ENCODE measurements at regions not wholly inside any gene's neighbourhood (a gene's known extent, or its start where the extent isn't known, plus 50 kb on each side); places are given as distances from the start of the nearest gene placed in this dataset.
A peak's percentile ranks its signal among the peaks of the same experiment; 100 is the strongest.

DNA sequence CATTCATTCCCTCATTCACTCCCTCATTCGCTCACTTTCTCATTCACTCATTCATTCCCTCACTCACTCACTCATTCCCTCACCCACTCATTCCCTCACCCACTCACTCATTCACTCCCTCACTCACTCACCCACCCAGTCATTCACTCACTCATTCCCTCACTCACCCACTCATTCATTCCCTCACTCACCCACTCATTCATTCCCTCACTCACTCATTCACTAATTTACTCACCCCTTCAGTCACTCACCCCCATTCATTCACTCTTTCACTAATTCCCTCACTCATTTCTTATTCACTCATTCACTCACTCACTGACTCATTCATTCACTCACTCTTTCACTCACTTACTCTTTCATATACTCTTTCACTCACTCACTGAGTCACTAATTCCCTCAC, 303.1 kb downstream of the C16orf95 start:
- Histone ChIP-seq H3K4me3 (no peak overlapping the region), H3K9me3 (no peaks in the 10 kb centered on the region), H3K4me1 (peaks cover 3% of the 10 kb centered on the region; the same call in 1 of the 3 replicates), H3K4me2 (no peak overlapping the region), H3K27ac (no peak overlapping the region)
- POLR2A ChIA-PET, result no interaction called here
- DNase-seq (ENCODE audit: low read depth in 1 of 2, low spot score in 1 of 2) (no peak), ATAC-seq (no peak), FAIRE-seq (no peak)
- 86% methylated on average over 1 of the region's 1 CpG for WGBS (ENCODE audit: missing lambda C conversion rate)
- TF ChIP-seq, protein P1, sequence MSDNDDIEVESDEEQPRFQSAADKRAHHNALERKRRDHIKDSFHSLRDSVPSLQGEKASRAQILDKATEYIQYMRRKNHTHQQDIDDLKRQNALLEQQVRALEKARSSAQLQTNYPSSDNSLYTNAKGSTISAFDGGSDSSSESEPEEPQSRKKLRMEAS (IDR thresholded peaks at IDR 0.05), result no peak
- CTCF ChIA-PET, result no interaction called here

DNA sequence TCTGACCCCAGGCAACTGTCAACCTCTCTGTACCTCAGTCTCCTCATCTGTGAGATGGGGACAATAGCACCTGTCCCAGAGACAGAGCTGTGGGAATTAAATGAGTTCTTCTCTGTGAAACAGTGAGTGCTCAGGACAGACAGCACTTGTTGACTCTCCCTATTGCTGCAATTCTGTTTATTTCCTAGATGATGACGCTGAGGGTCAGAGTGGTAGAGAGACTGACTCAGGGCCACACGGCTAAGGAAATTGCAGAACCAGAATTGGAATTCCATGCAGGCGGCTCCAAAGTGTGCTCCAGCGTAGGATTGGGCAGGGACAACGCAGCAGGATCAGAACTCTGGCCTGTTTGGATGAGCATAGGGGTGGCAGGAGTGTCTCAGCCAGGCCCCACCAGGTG, 302.2 kb downstream of the C16orf95 start:
- Histone ChIP-seq H3K4me2 (no peak overlapping the region), H3K27ac (no peak overlapping the region), H3K4me3 (no peak overlapping the region), H3K9me3 (no peaks in the 10 kb centered on the region), H3K4me1 (peaks cover 3% of the 10 kb centered on the region; the same call in 1 of the 3 replicates)
- FAIRE-seq (no peak), DNase-seq (ENCODE audit: low read depth in 1 of 2, low spot score in 1 of 2) (no peak), ATAC-seq (no peak)
- TF ChIP-seq HDAC2 (IDR thresholded peaks at IDR 0.05), result no peak
- TF ChIP-seq, protein P1 (IDR thresholded peaks at IDR 0.05), result no peak
- TF ChIP-seq MAFK (IDR thresholded peaks at IDR 0.05; ENCODE audit: partially characterized antibody), result no peak
- TF ChIP-seq SMC3 (IDR thresholded peaks at IDR 0.05), result no peak
- TF ChIP-seq, protein P2, sequence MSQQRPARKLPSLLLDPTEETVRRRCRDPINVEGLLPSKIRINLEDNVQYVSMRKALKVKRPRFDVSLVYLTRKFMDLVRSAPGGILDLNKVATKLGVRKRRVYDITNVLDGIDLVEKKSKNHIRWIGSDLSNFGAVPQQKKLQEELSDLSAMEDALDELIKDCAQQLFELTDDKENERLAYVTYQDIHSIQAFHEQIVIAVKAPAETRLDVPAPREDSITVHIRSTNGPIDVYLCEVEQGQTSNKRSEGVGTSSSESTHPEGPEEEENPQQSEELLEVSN (IDR thresholded peaks at IDR 0.05; ENCODE audit: borderline replicate concordance, low read depth), result no peak
- no peak for TF ChIP-seq HOXB13 (CRISPR knock-in tag; IDR thresholded peaks at IDR 0.05; ENCODE audit: low read depth)
- TF ChIP-seq ESRRA (IDR thresholded peaks at IDR 0.05; ENCODE audit: borderline replicate concordance, low read length), result no peak
- no peak for TF ChIP-seq EHMT2 (IDR thresholded peaks at IDR 0.05; ENCODE audit: low read depth)
- TF ChIP-seq, protein P3, sequence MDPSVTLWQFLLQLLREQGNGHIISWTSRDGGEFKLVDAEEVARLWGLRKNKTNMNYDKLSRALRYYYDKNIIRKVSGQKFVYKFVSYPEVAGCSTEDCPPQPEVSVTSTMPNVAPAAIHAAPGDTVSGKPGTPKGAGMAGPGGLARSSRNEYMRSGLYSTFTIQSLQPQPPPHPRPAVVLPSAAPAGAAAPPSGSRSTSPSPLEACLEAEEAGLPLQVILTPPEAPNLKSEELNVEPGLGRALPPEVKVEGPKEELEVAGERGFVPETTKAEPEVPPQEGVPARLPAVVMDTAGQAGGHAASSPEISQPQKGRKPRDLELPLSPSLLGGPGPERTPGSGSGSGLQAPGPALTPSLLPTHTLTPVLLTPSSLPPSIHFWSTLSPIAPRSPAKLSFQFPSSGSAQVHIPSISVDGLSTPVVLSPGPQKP (IDR thresholded peaks at IDR 0.05; ENCODE audit: low read depth, low read length), result no peak
- no peak for TF ChIP-seq SREBF2 (IDR thresholded peaks at IDR 0.05)
- TF ChIP-seq ZC3H11A (IDR thresholded peaks at IDR 0.05), result no peak
- TF ChIP-seq, protein P4, sequence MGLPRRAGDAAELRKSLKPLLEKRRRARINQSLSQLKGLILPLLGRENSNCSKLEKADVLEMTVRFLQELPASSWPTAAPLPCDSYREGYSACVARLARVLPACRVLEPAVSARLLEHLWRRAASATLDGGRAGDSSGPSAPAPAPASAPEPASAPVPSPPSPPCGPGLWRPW (IDR thresholded peaks at IDR 0.05), result no peak
- no peak for TF ChIP-seq HOXA7 (CRISPR knock-in tag; IDR thresholded peaks at IDR 0.05)
- TF ChIP-seq FOXS1 (CRISPR knock-in tag; IDR thresholded peaks at IDR 0.05), result no peak
- no peak for TF ChIP-seq ZNF302 (CRISPR knock-in tag; IDR thresholded peaks at IDR 0.05)
- TF ChIP-seq, protein P5, sequence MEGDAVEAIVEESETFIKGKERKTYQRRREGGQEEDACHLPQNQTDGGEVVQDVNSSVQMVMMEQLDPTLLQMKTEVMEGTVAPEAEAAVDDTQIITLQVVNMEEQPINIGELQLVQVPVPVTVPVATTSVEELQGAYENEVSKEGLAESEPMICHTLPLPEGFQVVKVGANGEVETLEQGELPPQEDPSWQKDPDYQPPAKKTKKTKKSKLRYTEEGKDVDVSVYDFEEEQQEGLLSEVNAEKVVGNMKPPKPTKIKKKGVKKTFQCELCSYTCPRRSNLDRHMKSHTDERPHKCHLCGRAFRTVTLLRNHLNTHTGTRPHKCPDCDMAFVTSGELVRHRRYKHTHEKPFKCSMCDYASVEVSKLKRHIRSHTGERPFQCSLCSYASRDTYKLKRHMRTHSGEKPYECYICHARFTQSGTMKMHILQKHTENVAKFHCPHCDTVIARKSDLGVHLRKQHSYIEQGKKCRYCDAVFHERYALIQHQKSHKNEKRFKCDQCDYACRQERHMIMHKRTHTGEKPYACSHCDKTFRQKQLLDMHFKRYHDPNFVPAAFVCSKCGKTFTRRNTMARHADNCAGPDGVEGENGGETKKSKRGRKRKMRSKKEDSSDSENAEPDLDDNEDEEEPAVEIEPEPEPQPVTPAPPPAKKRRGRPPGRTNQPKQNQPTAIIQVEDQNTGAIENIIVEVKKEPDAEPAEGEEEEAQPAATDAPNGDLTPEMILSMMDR (IDR thresholded peaks at IDR 0.05), result no peak
- POLR2A ChIA-PET, result no interaction called here
- 85% methylated on average over 5 of the region's 5 CpGs for WGBS (ENCODE audit: missing lambda C conversion rate)
- CTCF ChIA-PET, result no interaction called here

DNA sequence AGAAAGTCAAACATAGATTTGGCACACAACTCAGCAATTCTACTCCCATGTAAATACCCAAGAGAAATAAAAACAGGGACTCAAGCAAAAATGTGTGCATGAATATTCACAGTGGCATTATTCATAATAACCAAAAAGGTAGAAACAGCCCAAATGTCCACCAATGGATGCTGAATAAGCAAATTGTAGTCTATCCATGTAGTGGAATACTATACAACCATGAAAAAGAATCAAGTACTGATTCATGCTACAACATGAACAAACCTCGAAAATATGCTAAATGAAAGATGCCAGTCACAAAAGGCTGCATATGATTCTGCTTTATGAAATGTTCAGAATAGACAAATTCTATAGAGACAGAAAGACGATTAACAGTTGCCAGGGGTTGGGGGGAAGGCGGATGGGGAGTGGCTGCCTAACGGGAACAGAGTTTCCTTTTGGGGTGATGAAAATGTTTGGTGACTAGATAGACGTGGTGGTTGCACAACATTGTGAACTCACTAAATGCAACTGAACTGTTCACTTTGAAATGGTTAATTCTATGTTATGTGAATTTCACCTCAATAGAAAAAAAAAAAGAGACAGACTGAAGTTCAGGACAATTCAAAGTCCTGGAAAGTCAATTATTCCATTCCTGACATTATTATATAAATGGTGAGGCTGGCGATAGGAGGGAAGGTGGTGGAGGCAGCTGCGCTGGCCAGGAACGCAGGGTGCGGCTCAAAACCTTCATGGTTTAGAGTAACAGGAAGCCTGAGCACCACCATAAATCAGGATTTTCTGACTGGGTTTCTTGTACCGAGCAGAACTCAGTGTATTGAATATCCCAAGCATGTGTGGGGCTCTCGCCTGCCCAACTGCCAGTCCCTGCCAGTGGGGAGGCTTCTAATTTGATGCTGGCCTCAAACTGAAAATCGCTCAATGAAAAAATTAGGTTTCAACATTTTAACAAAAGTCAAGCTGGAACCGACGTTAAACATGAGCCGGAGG, 300.9 kb downstream of the C16orf95 start:
- TF ChIP-seq, protein P6, sequence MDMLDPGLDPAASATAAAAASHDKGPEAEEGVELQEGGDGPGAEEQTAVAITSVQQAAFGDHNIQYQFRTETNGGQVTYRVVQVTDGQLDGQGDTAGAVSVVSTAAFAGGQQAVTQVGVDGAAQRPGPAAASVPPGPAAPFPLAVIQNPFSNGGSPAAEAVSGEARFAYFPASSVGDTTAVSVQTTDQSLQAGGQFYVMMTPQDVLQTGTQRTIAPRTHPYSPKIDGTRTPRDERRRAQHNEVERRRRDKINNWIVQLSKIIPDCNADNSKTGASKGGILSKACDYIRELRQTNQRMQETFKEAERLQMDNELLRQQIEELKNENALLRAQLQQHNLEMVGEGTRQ (IDR thresholded peaks at IDR 0.05), result no peak
- peak; percentile 74 for TF ChIP-seq MAFK (IDR thresholded peaks at IDR 0.05; ENCODE audit: partially characterized antibody)
- no peak overlapping the region for H3K4me2 ChIP-seq
- 0 out of 6 replicates have a peak overlapping the region, but pooled peaks of 1 of the 2 experiments have one; percentile 5 for H3K27ac ChIP-seq
- H3K4me3 ChIP-seq, result no peak overlapping the region
- ATAC-seq (no peak), DNase-seq (ENCODE audit: low read depth in 1 of 2, low spot score in 1 of 2) (no peak), FAIRE-seq (no peak)
- POLR2A ChIA-PET, result interaction anchor here (1.1 kb wide), 1 partner anchor 65 kb away, joined by 4 read pairs; no protein-coding TSS in a partner anchor
- no peaks in the 10 kb centered on the region for H3K9me3 ChIP-seq
- peaks cover 3% of the 10 kb centered on the region; the same call in 1 of the 3 replicates for H3K4me1 ChIP-seq
- 79% methylated on average over 15 of the region's 15 CpGs for WGBS (ENCODE audit: missing lambda C conversion rate)
- CTCF ChIA-PET, result interaction anchor here (0.6 to 2.6 kb wide), 22 partner anchors 10 to 453 kb away, joined by 3 to 27 read pairs (median 4); no protein-coding TSS in a partner anchor

Data from A549 (cell line).